A549 (cell line): ENCODE measurements at regions not wholly inside any gene's neighbourhood (a gene's known extent, or its start where the extent isn't known, plus 50 kb on each side); places are given as distances from the start of the nearest gene placed in this dataset.
A peak's percentile ranks its signal among the peaks of the same experiment; 100 is the strongest.

ENCODE experiments used
- ATAC-seq, 2 experiments: fragments of 200-7000 bp in 1 of 2; fragments of >200 bp in 1 of 2; cut with Nextera tagmentation in 1 of 2; cut with Tn5 transposase in 1 of 2; 3 replicates each; pipeline versions ENCODE4 v1.8.0 to v1.9.1; 2018 to 2020; ENCODE audit warnings: mild to moderate bottlenecking in 1 of 2, moderate library complexity in 1 of 2
- CTCF ChIA-PET: fragments of 300-600 bp; sonication (Branson Sonifier 250); formaldehyde crosslinking; extraction: SDS; loops from one replicate; lab custom pipeline; 2021; ENCODE audit warnings: antibody characterized with exemption, inconsistent platforms; lab: Yijun Ruan, JAX
- POLR2A ChIA-PET: fragments of 350-600 bp; formaldehyde crosslinking; extraction: SDS; loops from one replicate; lab custom pipeline; 2021; ENCODE audit warnings: antibody characterized with exemption, inconsistent platforms; lab: Yijun Ruan, JAX
- DNase-seq, 2 experiments: peaks; one replicate each; pipeline versions ENCODE4 v3.0.0 to v3.0.0-alpha.2; 2011 to 2016; ENCODE audit warnings: low read depth in 1 of 2, low spot score in 1 of 2
- FAIRE-seq: peaks from 2 replicates; lab custom pipeline; 2011; peaks lifted over from hg19 to GRCh38; lab: Jason Lieb, UNC
- H3K27ac ChIP-seq, 2 experiments: fragments of >200 bp; sonication (Bioruptor Twin); formaldehyde crosslinking; 3 replicates each; pipeline ENCODE4 v1.5.1; 2016 to 2017
- H3K4me1 ChIP-seq: fragments of >200 bp; sonication (Bioruptor Twin); formaldehyde crosslinking; 3 replicates; pipeline ENCODE4 v1.6.1; 2016
- H3K4me2 ChIP-seq: fragments of >200 bp; sonication (Bioruptor Twin); formaldehyde crosslinking; 3 replicates; pipeline ENCODE4 v1.6.1; 2016
- H3K4me3 ChIP-seq: fragments of >200 bp; sonication (Bioruptor Twin); formaldehyde crosslinking; 3 replicates; pipeline ENCODE4 v1.5.1; 2016
- H3K9me3 ChIP-seq: fragments of >200 bp; sonication (Bioruptor Twin); formaldehyde crosslinking; 3 replicates; pipeline ENCODE4 v1.6.1; 2016
- KDM5A ChIP-seq: fragments of 200-600 bp; sonication (generic); IDR thresholded peaks from 2 replicates; pipeline ENCODE4 v1.6.1; 2016; ENCODE audit warnings: antibody characterized with exemption, mild to moderate bottlenecking
- MAFK ChIP-seq: fragments of 450-650 bp; IDR thresholded peaks from 2 replicates; pipeline ENCODE4 v1.6.1; 2014; ENCODE audit not compliant: partially characterized antibody
- WGBS: methylation state at CpG from one replicate; pipeline ENCODE4 v1.1.6; 2017; ENCODE audit errors: missing lambda C conversion rate; 5-methylcytosine and 5-hydroxymethylcytosine counted together
- small RNA-seq, 6 experiments: library from RNA; depleted of rRNA; stranded (forward); fragments of <200 nt; gene quantifications; one replicate each; pipeline ENCODE3, GENCODE V24; 2012

DNA sequence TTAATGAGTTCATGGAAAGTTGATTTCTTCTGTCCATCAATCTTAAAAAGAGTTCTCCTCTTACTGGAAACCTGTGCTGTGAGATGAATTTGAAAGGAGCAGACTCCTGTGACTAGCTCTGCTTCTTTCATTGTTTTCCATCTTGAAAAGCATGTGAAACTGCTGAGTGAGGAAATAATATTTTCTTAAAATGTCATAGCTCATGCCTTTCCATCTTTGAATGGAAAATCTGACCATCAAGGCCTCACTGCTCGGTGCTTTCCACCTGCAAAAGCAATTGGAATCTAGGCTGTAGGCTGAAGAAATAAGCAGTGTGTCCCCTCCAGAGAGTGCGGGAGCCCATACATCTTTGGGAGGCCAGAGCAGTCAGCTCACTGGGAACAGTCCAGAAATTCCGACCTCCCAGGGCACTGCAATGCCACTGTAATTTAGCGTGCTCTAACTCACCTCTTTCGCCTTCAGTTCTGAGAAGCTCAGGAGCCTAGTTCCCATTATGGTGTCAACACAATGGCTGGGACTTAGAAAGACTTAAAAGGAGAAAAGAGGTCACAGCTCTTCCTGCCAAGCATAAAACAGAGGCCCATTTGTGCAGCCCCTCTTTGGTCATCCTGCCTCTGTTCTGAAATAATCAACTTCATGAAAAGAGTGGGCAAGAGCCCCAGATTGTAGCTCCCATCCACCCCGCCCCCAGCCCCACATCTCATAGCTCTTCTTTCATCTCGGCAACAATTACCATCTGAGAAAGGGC lies 50.4 kb upstream of the F3 start:
- TF ChIP-seq KDM5A (no peak), MAFK (peak; percentile 26)
- no peak for FAIRE-seq
- CTCF ChIA-PET = interaction anchor here (0.6 kb wide), 1 partner anchor 30 kb away, joined by 3 read pairs; no protein-coding TSS in a partner anchor
- no peaks in the 10 kb centered on the region for H3K9me3 ChIP-seq
- H3K27ac ChIP-seq = no peak overlapping the region
- no peak overlapping the region for H3K4me2 ChIP-seq
- ATAC-seq = no peak
- WGBS = 73% methylated on average over 7 of the region's 7 CpGs
- no peak overlapping the region for H3K4me3 ChIP-seq
- POLR2A ChIA-PET = no interaction called here
- DNase-seq = no peak
- no peaks in the 10 kb centered on the region for H3K4me1 ChIP-seq

Small RNA genes lying in the stretch of these regions (small RNA-seq; reads per million reads assigned to genes)
- 0 reads per million in 6 experiments for gene MIR378G
